CD14-positive monocyte (primary cell): ENCODE measurements at regions not wholly inside any gene's neighbourhood (a gene's known extent, or its start where the extent isn't known, plus 50 kb on each side); places are given as distances from the start of the nearest gene placed in this dataset.

Experiments
- DNase-seq, 3 donors: peaks; one replicate each; pipeline ENCODE4 v3.0.0-alpha.2; 2011 to 2022
- H2AFZ ChIP-seq: 2 replicates; pipeline ENCODE4 v1.6.0; 2012; ENCODE audit warnings: mild to moderate bottlenecking, low read depth, low read length, inconsistent platforms; ENCODE audit not compliant: insufficient read depth, poor library complexity, severe bottlenecking
- H3K27ac ChIP-seq, 2 donors: 1 replicate in 1 of 2; 2 replicates in 1 of 2; pipeline ENCODE4 v1.5.1; 2012 to 2013; ENCODE audit warnings: low read length in 2 of 2, control low read depth in 1 of 2, inconsistent platforms in 1 of 2, low read depth in 1 of 2, mild to moderate bottlenecking in 1 of 2
- H3K27me3 ChIP-seq, 2 donors: one replicate each; pipeline versions ENCODE4 v1.6.0 to v1.6.1; 2011 to 2013; ENCODE audit warnings: low read length in 2 of 2; ENCODE audit not compliant: control insufficient read depth in 2 of 2, insufficient read depth in 2 of 2
- H3K36me3 ChIP-seq, 2 donors: replicated peaks in 1 of 2; 1 replicate in 1 of 2; 2 replicates in 1 of 2; pipeline versions ENCODE4 v1.5.1 to v1.6.1; 2012 to 2013; ENCODE audit warnings: low read length in 2 of 2, control low read depth in 1 of 2, inconsistent platforms in 1 of 2, mild to moderate bottlenecking in 1 of 2; ENCODE audit not compliant: insufficient read depth in 2 of 2, control insufficient read depth in 1 of 2
- H3K4me1 ChIP-seq, 2 donors: 1 replicate in 1 of 2; 2 replicates in 1 of 2; pipeline versions ENCODE4 v1.5.1 to v1.6.1; 2012 to 2013; ENCODE audit warnings: low read length in 2 of 2, control low read depth in 1 of 2, inconsistent platforms in 1 of 2, mild to moderate bottlenecking in 1 of 2, moderate library complexity in 1 of 2; ENCODE audit not compliant: insufficient read depth in 2 of 2, control insufficient read depth in 1 of 2
- H3K4me2 ChIP-seq: replicated peaks from 2 replicates; pipeline ENCODE3; 2012; ENCODE audit warnings: low read length, moderate library complexity, mild to moderate bottlenecking; ENCODE audit not compliant: poor library complexity, severe bottlenecking; ENCODE audit errors: extremely low read depth
- H3K4me3 ChIP-seq, 3 experiments: fragments of 200-600 bp in 1 of 3; sonication (generic) in 1 of 3; replicated peaks in 1 of 3; 1 replicate in 2 of 3; 2 replicates in 1 of 3; pipeline ENCODE4 v1.5.1; 2011 to 2013; ENCODE audit warnings: low read length in 3 of 3, mild to moderate bottlenecking in 3 of 3, control low read depth in 2 of 3, low read depth in 2 of 3, inconsistent platforms in 1 of 3, moderate library complexity in 1 of 3
- H3K79me2 ChIP-seq: 2 replicates; pipeline ENCODE4 v1.6.0; 2012; ENCODE audit warnings: mild to moderate bottlenecking, control low read depth, inconsistent platforms, low read length, moderate library complexity; ENCODE audit not compliant: insufficient read depth
- H3K9ac ChIP-seq: 2 replicates; pipeline ENCODE4 v1.6.0; 2017; ENCODE audit warnings: low read length, mild to moderate bottlenecking; ENCODE audit not compliant: insufficient read depth, poor library complexity, severe bottlenecking
- H3K9me3 ChIP-seq, 2 donors: replicated peaks in 1 of 2; 1 replicate in 1 of 2; 2 replicates in 1 of 2; pipeline versions ENCODE4 v1.5.1 to v1.6.1; 2012 to 2013; ENCODE audit warnings: low read length in 2 of 2, control low read depth in 1 of 2; ENCODE audit not compliant: control insufficient read depth in 1 of 2, insufficient read depth in 1 of 2
- H4K20me1 ChIP-seq: 2 replicates; pipeline ENCODE4 v1.6.0; 2012; ENCODE audit warnings: mild to moderate bottlenecking, low read length, control low read depth, moderate library complexity; ENCODE audit not compliant: insufficient read depth
- H3K27ac Mint-ChIP-seq, 7 donors: one replicate each; pipeline ENCODE4 v1.8.0; 2020; ENCODE audit warnings: mild to moderate bottlenecking in 7 of 7, mixed read lengths in 7 of 7, moderate library complexity in 6 of 7, inconsistent platforms in 2 of 7
- H3K27me3 Mint-ChIP-seq, 3 donors: one replicate each; pipeline ENCODE4 v1.8.0; 2021 to 2022; ENCODE audit warnings: low read depth in 3 of 3, mild to moderate bottlenecking in 3 of 3, mixed read lengths in 3 of 3, moderate library complexity in 3 of 3, inconsistent platforms in 1 of 3
- H3K36me3 Mint-ChIP-seq, 2 donors: one replicate each; pipeline ENCODE4 v1.8.0; 2020; ENCODE audit warnings: mixed read lengths in 2 of 2, inconsistent platforms in 1 of 2, mild to moderate bottlenecking in 1 of 2
- H3K4me1 Mint-ChIP-seq: one replicate; pipeline ENCODE4 v1.8.0; 2020; ENCODE audit warnings: mild to moderate bottlenecking, mixed read lengths
- H3K4me3 Mint-ChIP-seq, 2 donors: one replicate each; pipeline ENCODE4 v1.8.0; 2020; ENCODE audit warnings: mild to moderate bottlenecking in 2 of 2, mixed read lengths in 2 of 2, moderate library complexity in 1 of 2
- H3K9me3 Mint-ChIP-seq, 7 donors: one replicate each; pipeline ENCODE4 v1.8.0; 2020 to 2022; ENCODE audit warnings: mixed read lengths in 7 of 7, mild to moderate bottlenecking in 6 of 7, moderate library complexity in 6 of 7, inconsistent platforms in 2 of 7
- whole genome bisulfite sequencing: methylation state at CpG from one replicate; pipeline ENCODE4 v1.1.5; 2013; ENCODE audit warnings: missing lambda C conversion rate; ENCODE audit not compliant: insufficient coverage; 5-methylcytosine and 5-hydroxymethylcytosine counted together
- intact Hi-C, 2 donors: fragments of 100-400 bp; cut with micrococcal nuclease; formaldehyde crosslinking; loops; one replicate each; pipeline versions ENCODE4 v1.15.0 to v1.15.1; 2023
- TF ChIP-seq, protein P1 (sequence below): fragments of 200-600 bp; IDR thresholded peaks from one replicate; pipeline ENCODE4 v1.8.0; 2022; ENCODE audit warnings: antibody characterized with exemption, mild to moderate bottlenecking

DNA sequence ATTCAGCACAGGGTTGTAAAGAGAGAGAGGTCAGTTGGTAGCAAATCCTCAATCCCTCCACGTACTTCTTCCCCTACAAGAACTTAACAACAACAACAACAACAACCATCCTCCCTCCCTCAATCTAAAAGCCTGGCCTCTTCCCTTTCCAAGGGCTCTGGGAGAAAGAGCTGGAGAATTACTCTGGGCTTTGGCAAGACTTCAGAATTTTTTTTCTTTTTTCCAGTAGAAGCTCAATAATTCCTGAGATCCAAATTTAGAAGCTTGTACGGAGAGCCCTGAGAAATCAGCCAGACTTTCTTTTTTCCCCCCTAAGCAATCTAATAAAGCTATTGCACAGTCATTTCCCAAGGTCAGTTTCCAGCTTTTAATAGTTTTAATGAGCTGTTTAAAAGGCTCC lies 95.8 kb upstream of the CACNA2D3 start:
- H3K79me2 ChIP-seq, result no peaks in the 10 kb centered on the region
- H3K9ac ChIP-seq, result no peak overlapping the region
- H2AFZ ChIP-seq, result no peak overlapping the region
- H3K27me3 ChIP-seq, result no peaks in the 10 kb centered on the region
- no peaks in the 10 kb centered on the region for H3K4me1 Mint-ChIP-seq
- H3K4me3 ChIP-seq, result no peak overlapping the region
- no peak for DNase-seq
- H3K27ac Mint-ChIP-seq, result no peak overlapping the region
- TF ChIP-seq, protein P1, sequence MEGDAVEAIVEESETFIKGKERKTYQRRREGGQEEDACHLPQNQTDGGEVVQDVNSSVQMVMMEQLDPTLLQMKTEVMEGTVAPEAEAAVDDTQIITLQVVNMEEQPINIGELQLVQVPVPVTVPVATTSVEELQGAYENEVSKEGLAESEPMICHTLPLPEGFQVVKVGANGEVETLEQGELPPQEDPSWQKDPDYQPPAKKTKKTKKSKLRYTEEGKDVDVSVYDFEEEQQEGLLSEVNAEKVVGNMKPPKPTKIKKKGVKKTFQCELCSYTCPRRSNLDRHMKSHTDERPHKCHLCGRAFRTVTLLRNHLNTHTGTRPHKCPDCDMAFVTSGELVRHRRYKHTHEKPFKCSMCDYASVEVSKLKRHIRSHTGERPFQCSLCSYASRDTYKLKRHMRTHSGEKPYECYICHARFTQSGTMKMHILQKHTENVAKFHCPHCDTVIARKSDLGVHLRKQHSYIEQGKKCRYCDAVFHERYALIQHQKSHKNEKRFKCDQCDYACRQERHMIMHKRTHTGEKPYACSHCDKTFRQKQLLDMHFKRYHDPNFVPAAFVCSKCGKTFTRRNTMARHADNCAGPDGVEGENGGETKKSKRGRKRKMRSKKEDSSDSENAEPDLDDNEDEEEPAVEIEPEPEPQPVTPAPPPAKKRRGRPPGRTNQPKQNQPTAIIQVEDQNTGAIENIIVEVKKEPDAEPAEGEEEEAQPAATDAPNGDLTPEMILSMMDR, result no peak
- no peaks in the 10 kb centered on the region for H3K9me3 ChIP-seq
- H3K4me3 Mint-ChIP-seq, result no peak overlapping the region
- WGBS, result 60% methylated on average over 1 of the region's 2 CpGs
- H3K4me1 ChIP-seq, result no peaks in the 10 kb centered on the region
- H3K4me2 ChIP-seq, result no peak overlapping the region
- H4K20me1 ChIP-seq, result no peaks in the 10 kb centered on the region
- no peaks in the 10 kb centered on the region for H3K36me3 Mint-ChIP-seq
- H3K9me3 Mint-ChIP-seq, result peaks cover 0 to 6% (median 4%) of the 10 kb centered on the region in 7 donors
- intact Hi-C loops, result no loop called here
- no peak overlapping the region for H3K27ac ChIP-seq
- no peaks in the 10 kb centered on the region for H3K36me3 ChIP-seq
- peaks cover 0 to 5% (median 5%) of the 10 kb centered on the region in 3 donors for H3K27me3 Mint-ChIP-seq

DNA sequence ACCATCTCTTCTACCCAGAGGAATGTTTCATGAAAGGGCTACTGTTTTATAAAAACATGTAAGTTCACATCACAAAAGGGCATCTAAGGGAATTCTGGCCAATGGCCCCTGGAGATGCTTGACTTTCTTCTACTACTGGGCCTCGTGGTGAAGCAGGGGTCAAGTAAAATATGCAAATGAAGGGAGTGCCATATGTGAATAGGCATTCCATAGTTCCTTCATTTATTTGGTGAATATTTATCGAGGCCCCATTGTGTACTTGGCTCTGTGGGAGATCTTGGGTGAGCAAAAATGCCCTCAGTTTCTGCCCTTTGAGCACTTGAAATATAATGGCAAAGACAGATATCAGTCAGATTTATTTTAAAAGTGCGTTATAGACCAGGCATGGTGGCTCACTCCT lies 101.3 kb upstream of the CACNA2D3 start:
- Mint-ChIP-seq H3K27ac (no peak overlapping the region), H3K4me3 (no peak overlapping the region), H3K36me3 (no peaks in the 10 kb centered on the region), H3K4me1 (no peaks in the 10 kb centered on the region), H3K9me3 (peaks cover 6 to 29% (median 9%) of the 10 kb centered on the region in 7 donors), H3K27me3 (peaks cover 0 to 2% (median 2%) of the 10 kb centered on the region in 3 donors)
- intact Hi-C loops, result no loop called here
- Histone ChIP-seq H4K20me1 (no peaks in the 10 kb centered on the region), H3K9me3 (peaks cover 8 to 17% of the 10 kb centered on the region in 2 donors), H3K4me2 (no peak overlapping the region), H3K9ac (no peak overlapping the region), H3K27me3 (no peaks in the 10 kb centered on the region), H3K4me3 (no peak overlapping the region), H3K4me1 (no peaks in the 10 kb centered on the region), H3K79me2 (no peaks in the 10 kb centered on the region), H3K27ac (no peak overlapping the region), H2AFZ (no peak overlapping the region), H3K36me3 (no peaks in the 10 kb centered on the region)
- DNase-seq, result no peak
- 90% methylated on average over 3 of the region's 3 CpGs for WGBS
- TF ChIP-seq, protein P1, result no peak
